ENCODE measurements at regions not wholly inside any gene's neighbourhood (a gene's known extent, or its start where the extent isn't known, plus 50 kb on each side); places are given as distances from the start of the nearest gene placed in this dataset.

DNA sequence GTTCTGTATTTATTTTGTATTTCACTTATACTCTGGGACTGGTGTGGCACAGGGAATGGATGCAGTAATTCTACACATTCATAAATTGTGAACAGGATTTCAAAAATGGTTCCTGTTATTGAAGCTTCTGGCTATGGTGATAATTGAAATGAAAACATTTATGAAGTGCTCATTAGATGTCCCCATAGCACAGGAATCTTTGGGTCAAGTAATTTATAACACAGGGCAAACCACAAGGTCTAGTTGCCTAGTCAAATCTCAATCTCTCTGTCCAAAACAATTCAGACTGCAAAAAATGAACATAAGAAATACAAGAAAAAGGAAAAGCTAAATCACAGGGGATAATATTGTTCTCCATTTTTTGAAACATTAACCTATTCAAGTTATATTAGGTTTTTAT, 117.5 kb upstream of the PTPRG start:
- no peak overlapping the region for H3K4me3 ChIP-seq (replicated peaks in 1 of 3; ENCODE audit: insufficient read depth in 1 of 3, low read depth in 2 of 3, low read length in 3 of 3)
- in situ Hi-C loops (cut with HindIII; ENCODE audit: extremely low pct_ligation_motif_present, low pct_unique_long_range_greater_than_20kb), result no loop called here
- H3K27ac ChIP-seq (ENCODE audit: extremely low read length, insufficient read depth, low read length), result no peak overlapping the region
- no TSS peak for BruUV-seq (replicated peaks)
- no peak overlapping the region for H3K4me2 ChIP-seq (ENCODE audit: low read depth, low read length)
- H3K4me1 ChIP-seq (ENCODE audit: insufficient read depth, low read length), result no peaks in the 10 kb centered on the region
- no peak for DNase-seq (ENCODE audit: low spot score)
- H2AFZ ChIP-seq (ENCODE audit: low read length), result no peak overlapping the region
- CTCF ChIA-PET (ENCODE audit: low intra/inter-chr PET ratio, low total read pairs), result no interaction called here
- H3K79me2 ChIP-seq (ENCODE audit: insufficient read depth, low read length), result no peaks in the 10 kb centered on the region
- H3K9me3 ChIP-seq (ENCODE audit: low read length), result no peaks in the 10 kb centered on the region
- H3K9ac ChIP-seq (ENCODE audit: insufficient read depth, low read depth, low read length), result no peak overlapping the region
- no peaks in the 10 kb centered on the region for H3K36me3 ChIP-seq (replicated peaks in 1 of 2; ENCODE audit: control insufficient read depth in 1 of 2, insufficient read depth in 2 of 2, low read length in 2 of 2)
- intact Hi-C loops (cut with micrococcal nuclease; ENCODE audit: unreplicated experiment), result no loop called here
- FAIRE-seq, result no peak
- POLR2A ChIA-PET, result no interaction called here
- TF ChIP-seq RBM22 (optimal IDR thresholded peaks at IDR 0.05; ENCODE audit: low read length) (no peak), ZNF24 (IDR thresholded peaks at IDR 0.05) (no peak), HNRNPK (IDR thresholded peaks at IDR 0.05; ENCODE audit: low read depth, low read length, poor library complexity, severe bottlenecking) (peak; percentile 39)
- H3K27me3 ChIP-seq (ENCODE audit: control insufficient read depth in 1 of 2, insufficient read depth in 2 of 2, low read length in 2 of 2), result no peaks in the 10 kb centered on the region
- ATAC-seq, result no peak
- no peaks in the 10 kb centered on the region for H4K20me1 ChIP-seq (ENCODE audit: insufficient read depth, low read length)

DNA sequence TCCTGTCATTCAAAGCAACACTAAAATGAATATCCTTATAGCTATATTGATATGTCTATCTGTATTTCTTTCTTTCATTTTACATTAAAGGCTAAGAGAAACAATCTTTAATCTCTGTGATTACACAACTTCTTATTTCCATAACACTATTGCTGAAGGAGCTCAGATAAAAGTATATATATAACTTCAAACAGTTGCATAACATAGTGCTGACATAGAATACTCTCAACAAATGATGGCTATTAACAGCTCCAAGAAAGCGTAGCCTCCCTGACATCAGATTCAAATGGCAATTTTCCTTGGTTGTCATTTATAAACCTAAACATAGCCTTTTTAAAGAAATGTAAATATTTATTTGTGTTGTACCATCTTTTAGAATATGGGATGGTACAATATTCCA, 116.6 kb upstream of the PTPRG start:
- H3K9ac ChIP-seq (ENCODE audit: insufficient read depth, low read depth, low read length), result no peak overlapping the region
- H3K36me3 ChIP-seq (replicated peaks in 1 of 2; ENCODE audit: control insufficient read depth in 1 of 2, insufficient read depth in 2 of 2, low read length in 2 of 2), result no peaks in the 10 kb centered on the region
- intact Hi-C loops (cut with micrococcal nuclease; ENCODE audit: unreplicated experiment) (no loop called here), in situ Hi-C loops (cut with HindIII; ENCODE audit: extremely low pct_ligation_motif_present, low pct_unique_long_range_greater_than_20kb) (no loop called here)
- H3K4me3 ChIP-seq (replicated peaks in 1 of 3; ENCODE audit: insufficient read depth in 1 of 3, low read depth in 2 of 3, low read length in 3 of 3), result no peak overlapping the region
- H3K9me3 ChIP-seq (ENCODE audit: low read length), result no peaks in the 10 kb centered on the region
- no peak for FAIRE-seq
- POLR2A ChIA-PET, result no interaction called here
- no peak for ATAC-seq
- no peaks in the 10 kb centered on the region for H3K79me2 ChIP-seq (ENCODE audit: insufficient read depth, low read length)
- no peak overlapping the region for H3K27ac ChIP-seq (ENCODE audit: extremely low read length, insufficient read depth, low read length)
- peaks cover 4% of the 10 kb centered on the region; the same call in 1 of the 2 replicates for H3K4me1 ChIP-seq (ENCODE audit: insufficient read depth, low read length)
- no TSS peak for BruUV-seq (replicated peaks)
- CTCF ChIA-PET (ENCODE audit: low intra/inter-chr PET ratio, low total read pairs), result no interaction called here
- no peaks in the 10 kb centered on the region for H3K27me3 ChIP-seq (ENCODE audit: control insufficient read depth in 1 of 2, insufficient read depth in 2 of 2, low read length in 2 of 2)
- TF ChIP-seq ZFYVE20 (CRISPR knock-in tag; IDR thresholded peaks at IDR 0.05; ENCODE audit: borderline replicate concordance, low read depth) (no peak), ZNF776 (CRISPR knock-in tag; IDR thresholded peaks at IDR 0.05) (no peak), ZNF782 (CRISPR knock-in tag; IDR thresholded peaks at IDR 0.05; ENCODE audit: borderline replicate concordance) (no peak)
- TF ChIP-seq, protein P1, sequence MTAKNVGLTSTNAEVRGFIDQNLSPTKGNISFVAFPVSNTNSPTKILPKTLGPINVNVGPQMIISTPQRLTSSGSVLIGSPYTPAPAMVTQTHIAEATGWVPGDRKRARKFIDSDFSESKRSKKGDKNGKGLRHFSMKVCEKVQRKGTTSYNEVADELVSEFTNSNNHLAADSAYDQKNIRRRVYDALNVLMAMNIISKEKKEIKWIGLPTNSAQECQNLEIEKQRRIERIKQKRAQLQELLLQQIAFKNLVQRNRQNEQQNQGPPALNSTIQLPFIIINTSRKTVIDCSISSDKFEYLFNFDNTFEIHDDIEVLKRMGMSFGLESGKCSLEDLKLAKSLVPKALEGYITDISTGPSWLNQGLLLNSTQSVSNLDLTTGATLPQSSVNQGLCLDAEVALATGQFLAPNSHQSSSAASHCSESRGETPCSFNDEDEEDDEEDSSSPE (CRISPR knock-in tag; IDR thresholded peaks at IDR 0.05), result no peak
- TF ChIP-seq, protein P2, sequence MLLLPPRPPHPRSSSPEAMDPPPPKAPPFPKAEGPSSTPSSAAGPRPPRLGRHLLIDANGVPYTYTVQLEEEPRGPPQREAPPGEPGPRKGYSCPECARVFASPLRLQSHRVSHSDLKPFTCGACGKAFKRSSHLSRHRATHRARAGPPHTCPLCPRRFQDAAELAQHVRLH (CRISPR knock-in tag; IDR thresholded peaks at IDR 0.05; ENCODE audit: borderline replicate concordance, low read depth), result no peak
- TF ChIP-seq, protein P3, sequence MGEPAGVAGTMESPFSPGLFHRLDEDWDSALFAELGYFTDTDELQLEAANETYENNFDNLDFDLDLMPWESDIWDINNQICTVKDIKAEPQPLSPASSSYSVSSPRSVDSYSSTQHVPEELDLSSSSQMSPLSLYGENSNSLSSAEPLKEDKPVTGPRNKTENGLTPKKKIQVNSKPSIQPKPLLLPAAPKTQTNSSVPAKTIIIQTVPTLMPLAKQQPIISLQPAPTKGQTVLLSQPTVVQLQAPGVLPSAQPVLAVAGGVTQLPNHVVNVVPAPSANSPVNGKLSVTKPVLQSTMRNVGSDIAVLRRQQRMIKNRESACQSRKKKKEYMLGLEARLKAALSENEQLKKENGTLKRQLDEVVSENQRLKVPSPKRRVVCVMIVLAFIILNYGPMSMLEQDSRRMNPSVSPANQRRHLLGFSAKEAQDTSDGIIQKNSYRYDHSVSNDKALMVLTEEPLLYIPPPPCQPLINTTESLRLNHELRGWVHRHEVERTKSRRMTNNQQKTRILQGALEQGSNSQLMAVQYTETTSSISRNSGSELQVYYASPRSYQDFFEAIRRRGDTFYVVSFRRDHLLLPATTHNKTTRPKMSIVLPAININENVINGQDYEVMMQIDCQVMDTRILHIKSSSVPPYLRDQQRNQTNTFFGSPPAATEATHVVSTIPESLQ (CRISPR knock-in tag; conservative IDR thresholded peaks at IDR 0.05), result no peak
- no peaks in the 10 kb centered on the region for H4K20me1 ChIP-seq (ENCODE audit: insufficient read depth, low read length)
- no peak overlapping the region for H3K4me2 ChIP-seq (ENCODE audit: low read depth, low read length)
- no peak for DNase-seq (ENCODE audit: low spot score)
- H2AFZ ChIP-seq (ENCODE audit: low read length), result no peak overlapping the region
- whole genome bisulfite sequencing (ENCODE audit: low lambda C conversion rate), result 90% methylated on average over 1 of the region's 1 CpG
